ENCODE measurements at regions not wholly inside any gene's neighbourhood (a gene's known extent, or its start where the extent isn't known, plus 50 kb on each side); places are given as distances from the start of the nearest gene placed in this dataset.
"Not testable (repeated sequence)": the region's sequence is repeated elsewhere in the genome, so short reads cannot be mapped to it uniquely, and the experiment has no call there.

- H3K4me3 ChIP-seq (ENCODE audit: control insufficient read depth in 1 of 7, extremely low read depth in 1 of 7, insufficient read depth in 4 of 7, low read depth in 2 of 7, low read length in 6 of 7); H3K36me3 ChIP-seq (ENCODE audit: control insufficient read depth in 4 of 4, insufficient read depth in 4 of 4, low read length in 3 of 4); CTCF ChIA-PET; POLR2A ChIA-PET; H3K27me3 ChIP-seq (replicated peaks in 2 of 5; ENCODE audit: control insufficient read depth in 4 of 5, insufficient read depth in 5 of 5, low read length in 4 of 5); H3K4me1 ChIP-seq (ENCODE audit: control extremely low read depth in 1 of 4, control insufficient read depth in 4 of 4, insufficient read depth in 4 of 4, low read length in 3 of 4); H3K9me3 ChIP-seq (ENCODE audit: control extremely low read depth in 1 of 5, control insufficient read depth in 4 of 5, insufficient read depth in 2 of 5, low read depth in 1 of 5, low read length in 4 of 5); H3K27ac ChIP-seq (ENCODE audit: insufficient read depth in 1 of 2, low read depth in 1 of 2, low read length in 2 of 2, poor library complexity in 1 of 2, severe bottlenecking in 2 of 2); DNase-seq: not testable (repeated sequence)
- 100% methylated on average over 1 of the region's 2 CpGs for WGBS (ENCODE audit: insufficient coverage)
Observed at GRCh38 chr7:80996236-80996635, 77.4 kb upstream of the SEMA3C start.

DNA sequence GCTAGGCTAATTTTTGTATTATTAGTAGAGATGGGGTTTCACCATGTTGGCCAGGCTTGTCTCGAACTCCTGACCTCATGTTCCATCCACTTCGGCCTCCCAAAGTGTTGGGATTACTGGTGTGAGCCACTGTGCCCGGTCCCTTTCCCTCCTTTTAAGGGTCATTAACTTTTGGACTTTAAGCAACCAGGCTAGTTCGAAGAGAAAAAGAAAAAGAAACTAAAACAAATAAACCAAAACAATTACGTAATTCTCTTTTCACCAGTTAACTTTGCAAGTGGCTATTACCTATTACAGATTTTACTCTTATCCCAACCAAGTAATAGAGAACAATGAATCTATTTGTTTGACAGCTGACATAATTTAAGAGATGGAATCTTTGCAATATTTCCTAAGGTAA lies 72.8 kb upstream of the SEMA3C start:
- ChIA-PET POLR2A (no interaction called here), CTCF (no interaction called here)
- 100% methylated on average over 2 of the region's 5 CpGs for WGBS (ENCODE audit: insufficient coverage)

GRCh38 chr7:80984619-80985018 lies 65.8 kb upstream of the SEMA3C start:
- POLR2A ChIA-PET: no interaction called here
- Histone ChIP-seq H3K27ac (ENCODE audit: insufficient read depth in 1 of 2, low read depth in 1 of 2, low read length in 2 of 2, poor library complexity in 1 of 2, severe bottlenecking in 2 of 2) (no peak overlapping the region), H3K36me3 (ENCODE audit: control insufficient read depth in 4 of 4, insufficient read depth in 4 of 4, low read length in 3 of 4) (no peaks in the 10 kb centered on the region), H3K4me1 (ENCODE audit: control extremely low read depth in 1 of 4, control insufficient read depth in 4 of 4, insufficient read depth in 4 of 4, low read length in 3 of 4) (no peaks in the 10 kb centered on the region), H3K27me3 (replicated peaks in 2 of 5; ENCODE audit: control insufficient read depth in 4 of 5, insufficient read depth in 5 of 5, low read length in 4 of 5) (no peaks in the 10 kb centered on the region), H3K9me3 (ENCODE audit: control extremely low read depth in 1 of 5, control insufficient read depth in 4 of 5, insufficient read depth in 2 of 5, low read depth in 1 of 5, low read length in 4 of 5) (peaks cover 0 to 3% (median 0%) of the 10 kb centered on the region in 5 experiments), H3K4me3 (ENCODE audit: control insufficient read depth in 1 of 7, extremely low read depth in 1 of 7, insufficient read depth in 4 of 7, low read depth in 2 of 7, low read length in 6 of 7) (no peak overlapping the region)
- DNase-seq: no peak
- whole genome bisulfite sequencing (ENCODE audit: insufficient coverage): no CpG with 5 or more reads among the region's 1 CpG
- CTCF ChIA-PET: interaction anchor here (1.0 kb wide), 1 partner anchor 26 kb away, joined by 4 read pairs; no protein-coding TSS in a partner anchor

More for the DNA sequence above, 72.8 kb upstream of the SEMA3C start:
- H3K27ac ChIP-seq (ENCODE audit: insufficient read depth in 1 of 2, low read depth in 1 of 2, low read length in 2 of 2, poor library complexity in 1 of 2, severe bottlenecking in 2 of 2): no peak overlapping the region
- H3K4me1 ChIP-seq (ENCODE audit: control extremely low read depth in 1 of 4, control insufficient read depth in 4 of 4, insufficient read depth in 4 of 4, low read length in 3 of 4): no peaks in the 10 kb centered on the region
- H3K9me3 ChIP-seq (ENCODE audit: control extremely low read depth in 1 of 5, control insufficient read depth in 4 of 5, insufficient read depth in 2 of 5, low read depth in 1 of 5, low read length in 4 of 5): no peaks in the 10 kb centered on the region
- no peak for DNase-seq
- no peaks in the 10 kb centered on the region for H3K36me3 ChIP-seq (ENCODE audit: control insufficient read depth in 4 of 4, insufficient read depth in 4 of 4, low read length in 3 of 4)
- H3K27me3 ChIP-seq (replicated peaks in 2 of 5; ENCODE audit: control insufficient read depth in 4 of 5, insufficient read depth in 5 of 5, low read length in 4 of 5): no peaks in the 10 kb centered on the region
- no peak overlapping the region for H3K4me3 ChIP-seq (ENCODE audit: control insufficient read depth in 1 of 7, extremely low read depth in 1 of 7, insufficient read depth in 4 of 7, low read depth in 2 of 7, low read length in 6 of 7)

DNA sequence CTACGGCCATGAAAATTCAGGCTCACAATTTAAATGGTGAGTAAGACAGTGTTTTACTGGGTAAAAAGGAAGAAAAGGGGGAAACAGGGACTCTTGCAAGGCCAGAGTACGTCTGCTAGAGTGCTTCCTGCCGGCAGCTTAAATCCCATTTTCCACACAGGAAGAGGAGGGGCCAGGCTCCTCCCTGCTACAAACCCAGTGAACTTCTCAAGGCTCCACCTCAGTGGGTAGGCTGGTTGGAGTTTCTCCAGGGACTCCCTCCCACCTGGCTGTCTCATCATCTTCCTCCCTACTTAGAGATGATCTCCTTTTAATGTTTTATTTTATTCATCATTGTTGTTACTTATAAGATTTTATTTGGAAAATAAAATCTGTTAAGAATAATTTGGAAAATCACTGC lies 62.6 kb upstream of the SEMA3C start:
- ChIA-PET POLR2A (no interaction called here), CTCF (no interaction called here)
- no CpG with 5 or more reads among the region's 3 CpGs for WGBS (ENCODE audit: insufficient coverage)

DNA sequence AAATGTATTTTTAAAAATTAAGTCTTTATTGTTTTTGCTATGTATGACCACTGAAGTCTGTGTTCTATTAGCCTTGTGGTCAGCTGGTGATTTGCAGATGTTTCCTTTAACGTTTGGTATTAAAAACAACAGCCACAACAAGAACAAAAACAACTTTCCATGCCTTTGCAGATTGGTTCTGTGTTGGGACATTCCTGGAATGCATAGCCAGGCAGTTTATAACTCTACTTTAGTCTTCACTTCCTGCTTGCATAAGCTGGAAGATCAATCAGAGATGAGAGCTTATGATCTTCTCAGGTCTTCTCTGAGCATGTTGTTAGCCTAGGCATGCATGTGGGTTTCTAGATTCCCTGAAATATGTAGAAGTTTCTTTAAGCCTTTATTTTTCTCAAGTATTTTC lies 58.9 kb upstream of the SEMA3C start:
- Histone ChIP-seq H3K9me3 (ENCODE audit: control extremely low read depth in 1 of 5, control insufficient read depth in 4 of 5, insufficient read depth in 2 of 5, low read depth in 1 of 5, low read length in 4 of 5) (peaks cover 0 to 9% (median 0%) of the 10 kb centered on the region in 5 experiments), H3K4me3 (ENCODE audit: control insufficient read depth in 1 of 7, extremely low read depth in 1 of 7, insufficient read depth in 4 of 7, low read depth in 2 of 7, low read length in 6 of 7) (no peak overlapping the region), H3K4me1 (ENCODE audit: control extremely low read depth in 1 of 4, control insufficient read depth in 4 of 4, insufficient read depth in 4 of 4, low read length in 3 of 4) (no peaks in the 10 kb centered on the region), H3K36me3 (ENCODE audit: control insufficient read depth in 4 of 4, insufficient read depth in 4 of 4, low read length in 3 of 4) (no peaks in the 10 kb centered on the region), H3K27ac (ENCODE audit: insufficient read depth in 1 of 2, low read depth in 1 of 2, low read length in 2 of 2, poor library complexity in 1 of 2, severe bottlenecking in 2 of 2) (no peak overlapping the region), H3K27me3 (replicated peaks in 2 of 5; ENCODE audit: control insufficient read depth in 4 of 5, insufficient read depth in 5 of 5, low read length in 4 of 5) (no peaks in the 10 kb centered on the region)
- ChIA-PET CTCF (no interaction called here), POLR2A (no interaction called here)
- WGBS (ENCODE audit: insufficient coverage): no CpG with 5 or more reads among the region's 1 CpG
- no peak for DNase-seq

More for the DNA sequence above, 62.6 kb upstream of the SEMA3C start:
- H3K4me1 ChIP-seq (ENCODE audit: control extremely low read depth in 1 of 4, control insufficient read depth in 4 of 4, insufficient read depth in 4 of 4, low read length in 3 of 4): no peaks in the 10 kb centered on the region
- H3K36me3 ChIP-seq (ENCODE audit: control insufficient read depth in 4 of 4, insufficient read depth in 4 of 4, low read length in 3 of 4): no peaks in the 10 kb centered on the region
- H3K9me3 ChIP-seq (ENCODE audit: control extremely low read depth in 1 of 5, control insufficient read depth in 4 of 5, insufficient read depth in 2 of 5, low read depth in 1 of 5, low read length in 4 of 5): peaks cover 0 to 9% (median 0%) of the 10 kb centered on the region in 5 experiments
- no peak overlapping the region for H3K4me3 ChIP-seq (ENCODE audit: control insufficient read depth in 1 of 7, extremely low read depth in 1 of 7, insufficient read depth in 4 of 7, low read depth in 2 of 7, low read length in 6 of 7)
- DNase-seq: no peak
- no peaks in the 10 kb centered on the region for H3K27me3 ChIP-seq (replicated peaks in 2 of 5; ENCODE audit: control insufficient read depth in 4 of 5, insufficient read depth in 5 of 5, low read length in 4 of 5)
- no peak overlapping the region for H3K27ac ChIP-seq (ENCODE audit: insufficient read depth in 1 of 2, low read depth in 1 of 2, low read length in 2 of 2, poor library complexity in 1 of 2, severe bottlenecking in 2 of 2)

DNA sequence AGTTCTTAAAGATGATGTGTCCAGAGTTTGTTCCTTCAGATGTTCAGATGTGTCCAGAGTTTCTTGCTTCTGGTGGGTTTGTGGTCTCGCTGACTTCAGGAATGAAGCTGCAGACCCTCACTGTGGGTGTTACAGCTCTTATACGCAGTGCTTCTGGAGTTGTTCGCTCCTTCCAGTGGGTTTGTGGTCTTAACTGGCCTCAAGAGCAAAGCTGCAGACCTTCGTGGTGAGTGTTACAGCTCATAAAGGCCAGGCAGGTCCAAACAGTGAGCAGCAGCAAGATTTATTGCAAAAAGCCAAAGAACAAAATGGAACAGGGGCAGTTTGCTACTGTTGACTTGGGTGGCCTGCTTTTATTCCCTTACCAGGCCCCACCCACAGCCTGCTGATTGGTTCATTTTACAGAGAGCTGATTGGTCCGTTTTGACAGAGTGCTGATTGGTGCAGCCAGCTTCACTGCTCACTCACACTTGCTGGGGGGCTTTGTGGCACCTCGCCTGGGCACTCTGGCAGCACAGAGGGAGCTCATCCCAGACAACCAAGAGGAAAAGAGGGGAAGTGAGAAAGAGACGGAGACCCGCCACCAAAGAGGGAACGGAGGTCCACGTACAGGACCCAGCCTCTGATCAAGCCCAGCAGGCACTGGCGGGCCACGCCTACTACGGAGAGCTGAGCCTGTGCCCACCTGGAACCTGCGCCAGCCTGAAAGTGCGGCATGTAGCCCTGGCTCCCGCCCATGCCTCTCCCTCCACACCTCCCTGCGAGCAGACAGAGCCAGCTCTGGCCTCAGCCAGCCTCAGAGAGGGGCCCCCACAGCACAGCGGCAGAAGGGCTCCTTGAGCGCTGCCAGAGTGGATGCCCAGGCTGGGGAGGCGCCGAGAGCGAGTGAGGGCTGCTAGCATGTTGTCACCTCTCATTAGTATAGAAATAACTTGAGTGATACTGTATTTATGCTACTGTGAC lies 55.8 kb upstream of the SEMA3C start:
- no peaks in the 10 kb centered on the region for H3K36me3 ChIP-seq (ENCODE audit: control insufficient read depth in 4 of 4, insufficient read depth in 4 of 4, low read length in 3 of 4)
- H3K4me3 ChIP-seq (ENCODE audit: control insufficient read depth in 1 of 7, extremely low read depth in 1 of 7, insufficient read depth in 4 of 7, low read depth in 2 of 7, low read length in 6 of 7): no peak overlapping the region
- no peaks in the 10 kb centered on the region for H3K27me3 ChIP-seq (replicated peaks in 2 of 5; ENCODE audit: control insufficient read depth in 4 of 5, insufficient read depth in 5 of 5, low read length in 4 of 5)
- POLR2A ChIA-PET: no interaction called here
- H3K4me1 ChIP-seq (ENCODE audit: control extremely low read depth in 1 of 4, control insufficient read depth in 4 of 4, insufficient read depth in 4 of 4, low read length in 3 of 4): no peaks in the 10 kb centered on the region
- peaks cover 0 to 6% (median 0%) of the 10 kb centered on the region in 5 experiments for H3K9me3 ChIP-seq (ENCODE audit: control extremely low read depth in 1 of 5, control insufficient read depth in 4 of 5, insufficient read depth in 2 of 5, low read depth in 1 of 5, low read length in 4 of 5)
- WGBS (ENCODE audit: insufficient coverage): 87% methylated on average over 17 of the region's 22 CpGs
- CTCF ChIA-PET: no interaction called here
- DNase-seq: no peak
- H3K27ac ChIP-seq (ENCODE audit: insufficient read depth in 1 of 2, low read depth in 1 of 2, low read length in 2 of 2, poor library complexity in 1 of 2, severe bottlenecking in 2 of 2): no peak overlapping the region

- CTCF ChIA-PET: no interaction called here
- Histone ChIP-seq H3K4me1 (ENCODE audit: control extremely low read depth in 1 of 4, control insufficient read depth in 4 of 4, insufficient read depth in 4 of 4, low read length in 3 of 4) (no peaks in the 10 kb centered on the region), H3K27me3 (replicated peaks in 2 of 5; ENCODE audit: control insufficient read depth in 4 of 5, insufficient read depth in 5 of 5, low read length in 4 of 5) (no peaks in the 10 kb centered on the region), H3K4me3 (ENCODE audit: control insufficient read depth in 1 of 7, extremely low read depth in 1 of 7, insufficient read depth in 4 of 7, low read depth in 2 of 7, low read length in 6 of 7) (no peak overlapping the region), H3K27ac (ENCODE audit: insufficient read depth in 1 of 2, low read depth in 1 of 2, low read length in 2 of 2, poor library complexity in 1 of 2, severe bottlenecking in 2 of 2) (no peak overlapping the region), H3K9me3 (ENCODE audit: control extremely low read depth in 1 of 5, control insufficient read depth in 4 of 5, insufficient read depth in 2 of 5, low read depth in 1 of 5, low read length in 4 of 5) (peaks cover 0 to 3% (median 0%) of the 10 kb centered on the region in 5 experiments), H3K36me3 (ENCODE audit: control insufficient read depth in 4 of 4, insufficient read depth in 4 of 4, low read length in 3 of 4) (no peaks in the 10 kb centered on the region)
- DNase-seq: no peak
- 98% methylated on average over 5 of the region's 6 CpGs for WGBS (ENCODE audit: insufficient coverage)
- POLR2A ChIA-PET: no interaction called here
Observed at GRCh38 chr7:80971225-80971624, 52.4 kb upstream of the SEMA3C start.
